GM23338 (cell line): ENCODE measurements at regions not wholly inside any gene's neighbourhood (a gene's known extent, or its start where the extent isn't known, plus 50 kb on each side); places are given as distances from the start of the nearest gene placed in this dataset.
A peak's percentile ranks its signal among the peaks of the same experiment; 100 is the strongest.

Experiments used
- ATAC-seq: fragments of 200-7000 bp; cut with Tn5 transposase; 3 replicates; pipeline ENCODE4 v1.9.1; 2020
- DNase-seq: peaks from one replicate; pipeline ENCODE4 v3.0.0-alpha.2; 2015; ENCODE audit warnings: low spot score
- H2AFZ ChIP-seq: fragments of 200-600 bp; sonication (generic); 2 replicates; pipeline ENCODE4 v1.8.0; 2016; ENCODE audit warnings: antibody characterized with exemption, mild to moderate bottlenecking, moderate library complexity
- H3F3A ChIP-seq: fragments of 200-600 bp; sonication (generic); replicated peaks from 2 replicates; pipeline ENCODE4 v1.8.0; 2017; ENCODE audit warnings: antibody characterized with exemption, mixed run types, low read depth
- H3K27ac ChIP-seq: fragments of 200-600 bp; sonication (generic); 2 replicates; pipeline ENCODE4 v1.6.1; 2016; ENCODE audit warnings: low read depth
- H3K27me3 ChIP-seq: fragments of 200-600 bp; sonication (generic); 2 replicates; pipeline ENCODE4 v1.8.0; 2016; ENCODE audit warnings: mild to moderate bottlenecking, mixed run types, moderate library complexity; ENCODE audit not compliant: insufficient read depth
- H3K36me3 ChIP-seq: fragments of 200-600 bp; sonication (generic); 2 replicates; pipeline ENCODE4 v1.8.0; 2016; ENCODE audit warnings: mild to moderate bottlenecking; ENCODE audit not compliant: insufficient read depth
- H3K4me1 ChIP-seq: fragments of 200-600 bp; sonication (generic); 2 replicates; pipeline ENCODE4 v1.8.0; 2016; ENCODE audit warnings: mild to moderate bottlenecking, moderate library complexity; ENCODE audit not compliant: insufficient read depth
- H3K4me2 ChIP-seq: fragments of 200-600 bp; sonication (generic); 2 replicates; pipeline ENCODE4 v1.7.1; 2017; ENCODE audit warnings: mixed run types
- H3K4me3 ChIP-seq: fragments of 200-600 bp; sonication (generic); 2 replicates; pipeline ENCODE4 v1.6.1; 2016; ENCODE audit warnings: mixed run types
- H3K79me2 ChIP-seq: fragments of 200-600 bp; sonication (generic); replicated peaks from 2 replicates; pipeline ENCODE4 v1.8.0; 2017; ENCODE audit warnings: mild to moderate bottlenecking; ENCODE audit not compliant: insufficient read depth
- H3K9me2 ChIP-seq: fragments of 200-600 bp; sonication (generic); 2 replicates; pipeline ENCODE4 v1.8.0; 2017; ENCODE audit not compliant: insufficient read depth
- H4K20me1 ChIP-seq: fragments of 200-600 bp; sonication (generic); replicated peaks from 2 replicates; pipeline ENCODE4 v1.8.0; 2017; ENCODE audit warnings: mild to moderate bottlenecking; ENCODE audit not compliant: insufficient read depth
- H3K27ac Mint-ChIP-seq: 2 replicates; pipeline ENCODE4 v1.8.0; 2020; ENCODE audit warnings: inconsistent platforms, mild to moderate bottlenecking, moderate library complexity, mixed read lengths
- H3K27me3 Mint-ChIP-seq: 3 replicates; pipeline ENCODE4 v1.8.0; 2022; ENCODE audit warnings: low read depth, mild to moderate bottlenecking, moderate library complexity, mixed read lengths, inconsistent platforms; ENCODE audit not compliant: insufficient read depth, poor library complexity
- H3K36me3 Mint-ChIP-seq: 3 replicates; pipeline ENCODE4 v1.8.0; 2021; ENCODE audit warnings: low read depth, mild to moderate bottlenecking, inconsistent platforms, moderate library complexity, mixed read lengths
- H3K4me1 Mint-ChIP-seq: 3 replicates; pipeline ENCODE4 v1.8.0; 2020; ENCODE audit warnings: mild to moderate bottlenecking, inconsistent platforms, mixed read lengths
- H3K4me3 Mint-ChIP-seq: 3 replicates; pipeline ENCODE4 v1.8.0; 2021; ENCODE audit warnings: moderate library complexity, mild to moderate bottlenecking, inconsistent platforms, mixed read lengths
- H3K9me3 Mint-ChIP-seq: 3 replicates; pipeline ENCODE4 v1.8.0; 2020; ENCODE audit warnings: moderate library complexity, mild to moderate bottlenecking, inconsistent platforms, mixed read lengths
- CREB1 ChIP-seq: fragments of 250-450 bp; sonication (Bioruptor Pico); IDR thresholded peaks from 2 replicates; pipeline ENCODE4 v1.5.0; 2020; ENCODE audit warnings: low read depth, mild to moderate bottlenecking, moderate library complexity
- EZH2 ChIP-seq: fragments of 200-600 bp; sonication (generic); IDR thresholded peaks from one replicate; pipeline ENCODE4 v1.8.0; 2017; ENCODE audit warnings: antibody characterized with exemption, mild to moderate bottlenecking, low read depth; ENCODE audit not compliant: unreplicated experiment
- EZH2phosphoT487 ChIP-seq: fragments of 200-600 bp; sonication (generic); IDR thresholded peaks from one replicate; pipeline ENCODE4 v1.8.1; 2018; ENCODE audit warnings: antibody characterized with exemption; ENCODE audit not compliant: unreplicated experiment
- JUNB ChIP-seq: IDR thresholded peaks from one replicate; pipeline ENCODE4 v1.6.1; 2016; ENCODE audit warnings: antibody characterized with exemption; ENCODE audit not compliant: unreplicated experiment
- NANOG ChIP-seq: IDR thresholded peaks from 2 replicates; pipeline ENCODE4 v1.6.1; 2016; ENCODE audit warnings: antibody characterized with exemption, borderline replicate concordance
- POLR2AphosphoS5 ChIP-seq: IDR thresholded peaks from 2 replicates; pipeline ENCODE4 v1.6.1; 2016; ENCODE audit warnings: antibody characterized with exemption, low read depth
- STAT1 ChIP-seq: IDR thresholded peaks from one replicate; pipeline ENCODE4 v1.6.1; 2016; ENCODE audit warnings: antibody characterized with exemption; ENCODE audit not compliant: unreplicated experiment
- ZNF114 ChIP-seq: fragments of 250-450 bp; sonication (Bioruptor Pico); IDR thresholded peaks from 2 replicates; pipeline ENCODE4 v1.5.0; 2020; ENCODE audit warnings: mild to moderate bottlenecking, moderate library complexity
- ZNF331 ChIP-seq: fragments of 250-450 bp; sonication (Bioruptor Pico); IDR thresholded peaks from 2 replicates; pipeline ENCODE4 v1.5.0; 2020; ENCODE audit warnings: low read depth, mild to moderate bottlenecking, moderate library complexity
- ZNF462 ChIP-seq: fragments of 250-450 bp; sonication (Bioruptor Pico); IDR thresholded peaks from 2 replicates; pipeline ENCODE4 v1.5.0; 2020; ENCODE audit warnings: mild to moderate bottlenecking, moderate library complexity
- TF ChIP-seq, protein P1 (sequence below): IDR thresholded peaks from one replicate; pipeline ENCODE4 v1.6.1; 2018; ENCODE audit warnings: antibody characterized with exemption; ENCODE audit not compliant: unreplicated experiment
- TF ChIP-seq, protein P2 (sequence below), 2 experiments: fragments of 200-600 bp in 1 of 2; sonication (generic) in 1 of 2; conservative IDR thresholded peaks; 2 replicates each; pipeline versions ENCODE4 v1.5.1 to v1.6.1; 2016 to 2017; ENCODE audit warnings: antibody characterized with exemption in 2 of 2, low read depth in 2 of 2, mild to moderate bottlenecking in 2 of 2, moderate library complexity in 1 of 2
- TF ChIP-seq, protein P3 (sequence below): IDR thresholded peaks from 2 replicates; pipeline ENCODE4 v1.6.1; 2016; ENCODE audit warnings: antibody characterized with exemption

- no peaks in the 10 kb centered on the region for H3K27me3 Mint-ChIP-seq
- Histone ChIP-seq H3K9me2 (no peaks in the 10 kb centered on the region), H3K4me3 (no peak overlapping the region), H3K4me2 (no peak overlapping the region), H3K36me3 (peaks cover 10% of the 10 kb centered on the region), H3K27me3 (no peaks in the 10 kb centered on the region), H3F3A (no peaks in the 10 kb centered on the region), H2AFZ (no peak overlapping the region), H3K79me2 (no peaks in the 10 kb centered on the region), H3K27ac (no peak overlapping the region), H3K4me1 (no peaks in the 10 kb centered on the region), H4K20me1 (no peaks in the 10 kb centered on the region)
- no peak overlapping the region for H3K27ac Mint-ChIP-seq
- peak; percentile 6 for DNase-seq
- ATAC-seq = no peak
- H3K4me1 Mint-ChIP-seq = no peaks in the 10 kb centered on the region
- TF ChIP-seq, protein P1, sequence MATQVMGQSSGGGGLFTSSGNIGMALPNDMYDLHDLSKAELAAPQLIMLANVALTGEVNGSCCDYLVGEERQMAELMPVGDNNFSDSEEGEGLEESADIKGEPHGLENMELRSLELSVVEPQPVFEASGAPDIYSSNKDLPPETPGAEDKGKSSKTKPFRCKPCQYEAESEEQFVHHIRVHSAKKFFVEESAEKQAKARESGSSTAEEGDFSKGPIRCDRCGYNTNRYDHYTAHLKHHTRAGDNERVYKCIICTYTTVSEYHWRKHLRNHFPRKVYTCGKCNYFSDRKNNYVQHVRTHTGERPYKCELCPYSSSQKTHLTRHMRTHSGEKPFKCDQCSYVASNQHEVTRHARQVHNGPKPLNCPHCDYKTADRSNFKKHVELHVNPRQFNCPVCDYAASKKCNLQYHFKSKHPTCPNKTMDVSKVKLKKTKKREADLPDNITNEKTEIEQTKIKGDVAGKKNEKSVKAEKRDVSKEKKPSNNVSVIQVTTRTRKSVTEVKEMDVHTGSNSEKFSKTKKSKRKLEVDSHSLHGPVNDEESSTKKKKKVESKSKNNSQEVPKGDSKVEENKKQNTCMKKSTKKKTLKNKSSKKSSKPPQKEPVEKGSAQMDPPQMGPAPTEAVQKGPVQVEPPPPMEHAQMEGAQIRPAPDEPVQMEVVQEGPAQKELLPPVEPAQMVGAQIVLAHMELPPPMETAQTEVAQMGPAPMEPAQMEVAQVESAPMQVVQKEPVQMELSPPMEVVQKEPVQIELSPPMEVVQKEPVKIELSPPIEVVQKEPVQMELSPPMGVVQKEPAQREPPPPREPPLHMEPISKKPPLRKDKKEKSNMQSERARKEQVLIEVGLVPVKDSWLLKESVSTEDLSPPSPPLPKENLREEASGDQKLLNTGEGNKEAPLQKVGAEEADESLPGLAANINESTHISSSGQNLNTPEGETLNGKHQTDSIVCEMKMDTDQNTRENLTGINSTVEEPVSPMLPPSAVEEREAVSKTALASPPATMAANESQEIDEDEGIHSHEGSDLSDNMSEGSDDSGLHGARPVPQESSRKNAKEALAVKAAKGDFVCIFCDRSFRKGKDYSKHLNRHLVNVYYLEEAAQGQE = no peak
- TF ChIP-seq POLR2AphosphoS5 = no peak
- no peak for TF ChIP-seq NANOG
- TF ChIP-seq, protein P2, sequence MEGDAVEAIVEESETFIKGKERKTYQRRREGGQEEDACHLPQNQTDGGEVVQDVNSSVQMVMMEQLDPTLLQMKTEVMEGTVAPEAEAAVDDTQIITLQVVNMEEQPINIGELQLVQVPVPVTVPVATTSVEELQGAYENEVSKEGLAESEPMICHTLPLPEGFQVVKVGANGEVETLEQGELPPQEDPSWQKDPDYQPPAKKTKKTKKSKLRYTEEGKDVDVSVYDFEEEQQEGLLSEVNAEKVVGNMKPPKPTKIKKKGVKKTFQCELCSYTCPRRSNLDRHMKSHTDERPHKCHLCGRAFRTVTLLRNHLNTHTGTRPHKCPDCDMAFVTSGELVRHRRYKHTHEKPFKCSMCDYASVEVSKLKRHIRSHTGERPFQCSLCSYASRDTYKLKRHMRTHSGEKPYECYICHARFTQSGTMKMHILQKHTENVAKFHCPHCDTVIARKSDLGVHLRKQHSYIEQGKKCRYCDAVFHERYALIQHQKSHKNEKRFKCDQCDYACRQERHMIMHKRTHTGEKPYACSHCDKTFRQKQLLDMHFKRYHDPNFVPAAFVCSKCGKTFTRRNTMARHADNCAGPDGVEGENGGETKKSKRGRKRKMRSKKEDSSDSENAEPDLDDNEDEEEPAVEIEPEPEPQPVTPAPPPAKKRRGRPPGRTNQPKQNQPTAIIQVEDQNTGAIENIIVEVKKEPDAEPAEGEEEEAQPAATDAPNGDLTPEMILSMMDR (conservative IDR thresholded peaks at IDR 0.05; ENCODE audit: low read depth in 2 of 2) = no peak
- TF ChIP-seq EZH2 = no peak
- no peak for TF ChIP-seq ZNF462 (CRISPR knock-in tag)
- no peak for TF ChIP-seq STAT1
- no peak for TF ChIP-seq JUNB
- no peak for TF ChIP-seq CREB1 (CRISPR knock-in tag)
- TF ChIP-seq ZNF331 = no peak
- TF ChIP-seq, protein P3, sequence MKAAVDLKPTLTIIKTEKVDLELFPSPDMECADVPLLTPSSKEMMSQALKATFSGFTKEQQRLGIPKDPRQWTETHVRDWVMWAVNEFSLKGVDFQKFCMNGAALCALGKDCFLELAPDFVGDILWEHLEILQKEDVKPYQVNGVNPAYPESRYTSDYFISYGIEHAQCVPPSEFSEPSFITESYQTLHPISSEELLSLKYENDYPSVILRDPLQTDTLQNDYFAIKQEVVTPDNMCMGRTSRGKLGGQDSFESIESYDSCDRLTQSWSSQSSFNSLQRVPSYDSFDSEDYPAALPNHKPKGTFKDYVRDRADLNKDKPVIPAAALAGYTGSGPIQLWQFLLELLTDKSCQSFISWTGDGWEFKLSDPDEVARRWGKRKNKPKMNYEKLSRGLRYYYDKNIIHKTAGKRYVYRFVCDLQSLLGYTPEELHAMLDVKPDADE = no peak
- TF ChIP-seq EZH2phosphoT487 = no peak
- TF ChIP-seq ZNF114 = no peak
- peaks cover 32% of the 10 kb centered on the region for H3K36me3 Mint-ChIP-seq
- no peak overlapping the region for H3K4me3 Mint-ChIP-seq
- peaks cover 40% of the 10 kb centered on the region for H3K9me3 Mint-ChIP-seq
These were observed 339.1 kb upstream of the POU1F1 start for GRCh38 chr3:87615506-87615905.
